ENCODE measurements at regions not wholly inside any gene's neighbourhood (a gene's known extent, or its start where the extent isn't known, plus 50 kb on each side); places are given as distances from the start of the nearest gene placed in this dataset.
"Not testable (repeated sequence)": the region's sequence is repeated elsewhere in the genome, so short reads cannot be mapped to it uniquely, and the experiment has no call there.

DNA sequence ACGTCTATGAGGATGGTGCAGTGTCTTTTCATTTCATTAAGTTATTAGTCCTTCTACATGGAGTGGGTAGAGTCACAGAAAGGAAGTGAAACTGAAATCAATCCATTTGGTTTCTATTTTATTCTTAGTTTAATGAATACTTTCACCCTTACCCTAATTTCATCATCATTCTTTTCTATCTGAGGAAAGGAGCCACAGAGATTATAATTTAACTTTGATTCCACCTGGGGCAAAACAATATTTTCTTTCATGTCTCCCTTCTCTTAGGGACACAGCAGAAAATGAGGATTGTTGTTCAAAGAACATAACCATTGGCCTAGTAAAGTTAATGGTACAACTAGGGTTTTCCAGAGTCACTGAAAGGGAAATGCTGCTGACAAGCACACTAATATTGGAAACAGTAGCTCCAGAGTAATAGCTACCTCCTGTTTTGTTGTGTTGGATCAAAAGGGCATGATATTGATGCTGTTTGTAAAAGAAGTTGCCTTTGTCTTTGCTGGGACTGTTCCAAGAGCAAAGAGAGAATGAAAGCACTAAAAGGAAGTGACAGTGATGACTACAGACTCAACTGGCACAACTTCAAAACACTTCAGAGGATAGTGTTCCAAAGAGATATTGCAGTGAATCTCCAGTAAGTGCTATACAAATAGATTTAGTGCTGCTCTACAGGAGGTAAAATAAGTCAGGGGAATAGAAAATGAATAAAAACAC, 247.1 kb upstream of the PITX2 start:
- ChIA-PET CTCF (interaction anchor here (1.0 kb wide), 1 partner anchor 10 kb away, joined by 3 read pairs; no protein-coding TSS in a partner anchor), POLR2A (no interaction called here)
- DNase-seq (ENCODE audit: low read depth in 1 of 2, low spot score in 1 of 2) (peak in 1 of 2 experiments; percentile 1), ATAC-seq (no peak), FAIRE-seq (no peak)
- Histone ChIP-seq H3K27ac (no peak overlapping the region), H3K4me3 (no peak overlapping the region), H3K4me1 (no peaks in the 10 kb centered on the region), H3K4me2 (no peak overlapping the region), H3K9me3 (no peaks in the 10 kb centered on the region)
- no peak for TF ChIP-seq FOSB (CRISPR knock-in tag; IDR thresholded peaks at IDR 0.05)
- TF ChIP-seq SREBF2 (IDR thresholded peaks at IDR 0.05): no peak
- 18% methylated on average over 1 of the region's 1 CpG for WGBS (ENCODE audit: missing lambda C conversion rate)

DNA sequence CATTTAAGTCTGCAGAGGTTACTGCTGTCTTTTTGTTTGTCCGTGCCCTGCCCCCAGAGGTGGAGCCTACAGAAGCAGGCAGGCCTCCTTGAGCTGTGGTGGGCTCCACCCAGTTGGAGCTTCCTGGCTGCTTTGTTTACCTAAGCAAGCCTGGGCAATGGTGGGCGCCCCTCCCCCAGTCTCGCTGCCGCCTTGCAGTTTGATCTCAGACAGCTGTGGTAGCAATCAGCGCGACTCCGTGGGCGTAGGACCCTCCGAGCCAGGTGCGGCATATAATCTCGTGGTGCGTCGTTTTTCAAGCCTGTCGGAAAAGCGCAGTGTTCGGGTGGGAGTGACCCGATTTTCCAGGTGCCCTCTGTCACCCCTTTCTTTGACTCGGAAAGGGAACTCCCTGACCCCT, 253.3 kb upstream of the PITX2 start:
- H3K4me3 ChIP-seq; H3K4me2 ChIP-seq; FAIRE-seq; POLR2A ChIA-PET; H3K4me1 ChIP-seq; ATAC-seq; DNase-seq (ENCODE audit: low read depth in 1 of 2, low spot score in 1 of 2); H3K9me3 ChIP-seq; H3K27ac ChIP-seq; CTCF ChIA-PET: not testable (repeated sequence)
- 78% methylated on average over 12 of the region's 18 CpGs for WGBS (ENCODE audit: missing lambda C conversion rate)

DNA sequence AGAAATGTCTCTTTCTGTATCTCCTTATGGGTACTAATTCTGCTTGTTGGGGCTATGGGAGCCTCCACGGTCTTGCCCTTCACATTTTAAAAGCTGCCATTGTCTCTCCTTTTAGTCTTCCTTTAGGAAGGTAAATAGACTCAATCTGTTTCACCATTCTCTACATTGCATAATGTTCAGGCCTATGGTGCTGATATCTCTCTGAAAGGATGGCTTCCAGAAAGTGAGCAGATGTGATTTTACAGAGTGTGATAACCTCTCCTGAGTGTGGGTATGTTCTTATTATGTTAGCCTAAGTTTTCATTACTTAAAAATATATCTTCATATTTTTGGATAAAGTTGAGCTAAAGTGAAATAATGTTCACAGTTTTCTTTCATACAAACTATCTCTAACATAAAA, 254.0 kb upstream of the PITX2 start:
- ATAC-seq (no peak), FAIRE-seq (no peak)
- CTCF ChIA-PET: no interaction called here

DNA sequence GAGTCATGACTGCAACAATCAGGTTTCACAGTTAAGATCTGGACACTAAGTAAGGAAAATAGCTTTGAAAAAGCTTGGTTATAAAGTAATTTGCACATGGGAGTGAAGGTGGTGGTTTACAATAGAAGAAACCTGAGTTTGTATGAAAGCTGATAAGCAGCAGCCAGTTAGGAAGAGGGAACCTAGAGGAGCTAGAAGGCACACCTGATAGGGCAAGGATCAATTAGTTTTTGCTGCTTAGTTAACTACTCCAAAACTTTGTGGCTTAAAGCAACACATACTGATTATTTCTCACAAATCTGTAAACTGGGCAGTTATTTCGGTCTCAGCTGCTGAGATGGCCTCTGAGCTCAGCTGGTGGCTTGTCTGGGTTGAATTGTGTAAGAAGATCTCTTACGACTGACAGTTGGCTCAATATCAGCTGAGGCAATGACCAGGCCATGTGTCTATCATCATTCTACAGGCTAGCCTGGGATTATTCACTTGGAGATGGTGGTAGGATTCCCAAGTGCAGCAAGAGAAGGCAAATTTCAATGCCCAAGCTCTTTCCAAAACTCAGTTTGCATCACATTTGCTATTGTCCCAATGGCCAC, 255.0 kb upstream of the PITX2 start:
- no peak for TF ChIP-seq PHF8 (IDR thresholded peaks at IDR 0.05; ENCODE audit: borderline replicate concordance, low read depth)
- TF ChIP-seq JUNB (IDR thresholded peaks at IDR 0.05): no peak
- no peak for TF ChIP-seq RCOR1 (IDR thresholded peaks at IDR 0.05; ENCODE audit: low read depth, low read length)
- no peak for TF ChIP-seq EHF (CRISPR knock-in tag; IDR thresholded peaks at IDR 0.05)
- TF ChIP-seq HES2 (IDR thresholded peaks at IDR 0.05): no peak
- POLR2A ChIA-PET: no interaction called here
- WGBS (ENCODE audit: missing lambda C conversion rate): 20% methylated on average over 1 of the region's 2 CpGs
- Histone ChIP-seq H3K4me1 (no peaks in the 10 kb centered on the region), H3K4me2 (no peak overlapping the region), H3K4me3 (no peak overlapping the region), H3K27ac (no peak overlapping the region), H3K9me3 (no peaks in the 10 kb centered on the region)
- DNase-seq (ENCODE audit: low read depth in 1 of 2, low spot score in 1 of 2) (no peak), ATAC-seq (no peak), FAIRE-seq (no peak)
- CTCF ChIA-PET: no interaction called here

More for the DNA sequence above, 254.0 kb upstream of the PITX2 start:
- no peak for DNase-seq (ENCODE audit: low read depth in 1 of 2, low spot score in 1 of 2)
- Histone ChIP-seq H3K4me3 (no peak overlapping the region), H3K4me1 (no peaks in the 10 kb centered on the region), H3K27ac (no peak overlapping the region), H3K9me3 (no peaks in the 10 kb centered on the region), H3K4me2 (no peak overlapping the region)
- WGBS (ENCODE audit: missing lambda C conversion rate): 5% methylated on average over 1 of the region's 1 CpG
- POLR2A ChIA-PET: no interaction called here
- TF ChIP-seq RAD21 (conservative IDR thresholded peaks at IDR 0.05 in 1 of 2, IDR thresholded peaks at IDR 0.05 in 1 of 2) (no peak), MAFK (IDR thresholded peaks at IDR 0.05; ENCODE audit: partially characterized antibody) (no peak), ZSCAN20 (CRISPR knock-in tag; IDR thresholded peaks at IDR 0.05) (no peak), PHF8 (IDR thresholded peaks at IDR 0.05; ENCODE audit: borderline replicate concordance, low read depth) (no peak)

DNA sequence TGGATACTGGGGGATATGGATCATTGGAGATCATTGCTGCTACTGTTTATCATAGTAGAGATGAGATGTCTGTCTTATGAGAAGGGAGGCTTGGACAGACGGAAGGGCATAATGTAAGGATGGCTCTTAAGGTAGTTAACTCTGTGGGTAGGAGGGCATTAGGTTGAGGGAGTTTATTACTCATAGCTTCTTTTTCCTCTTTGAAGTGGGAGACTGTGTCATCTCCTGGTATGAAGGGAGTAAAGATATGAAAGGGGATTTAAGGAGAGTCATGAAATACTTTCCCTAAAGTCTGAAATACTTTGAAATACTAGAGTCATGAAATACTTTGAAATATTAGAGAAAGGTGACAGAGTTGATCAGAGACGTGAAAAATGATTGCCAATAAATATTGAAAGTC, 255.5 kb upstream of the PITX2 start:
- no peaks in the 10 kb centered on the region for H3K9me3 ChIP-seq
- no peak for FAIRE-seq
- DNase-seq (ENCODE audit: low read depth in 1 of 2, low spot score in 1 of 2): no peak
- TF ChIP-seq JUN (IDR thresholded peaks at IDR 0.05) (no peak), EP300 (IDR thresholded peaks at IDR 0.05) (no peak), HMGXB4 (CRISPR knock-in tag; IDR thresholded peaks at IDR 0.05; ENCODE audit: borderline replicate concordance) (no peak), HEYL (CRISPR knock-in tag; IDR thresholded peaks at IDR 0.05) (no peak), HOXA7 (CRISPR knock-in tag; IDR thresholded peaks at IDR 0.05) (no peak), CEBPB (IDR thresholded peaks at IDR 0.05) (no peak), CBX2 (IDR thresholded peaks at IDR 0.05; ENCODE audit: borderline replicate concordance, low read depth) (no peak), FOSL2 (IDR thresholded peaks at IDR 0.05) (no peak), FOSL2 (CRISPR knock-in tag; IDR thresholded peaks at IDR 0.05) (no peak), KDM5A (IDR thresholded peaks at IDR 0.05) (no peak), SREBF2 (IDR thresholded peaks at IDR 0.05) (no peak), NFE2L2 (conservative IDR thresholded peaks at IDR 0.05; ENCODE audit: low read length) (no peak), TP53 (CRISPR knock-in tag; IDR thresholded peaks at IDR 0.05) (no peak)
- POLR2A ChIA-PET: no interaction called here
- 21% methylated on average over 2 of the region's 2 CpGs for WGBS (ENCODE audit: missing lambda C conversion rate)
- no peak overlapping the region for H3K4me3 ChIP-seq
- H3K27ac ChIP-seq: no peak overlapping the region
- no peak overlapping the region for H3K4me2 ChIP-seq
- CTCF ChIA-PET: no interaction called here
- H3K4me1 ChIP-seq: no peaks in the 10 kb centered on the region
- no peak for ATAC-seq
